GM21423 (cell line): ENCODE measurements at regions not wholly inside any gene's neighbourhood (a gene's known extent, or its start where the extent isn't known, plus 50 kb on each side); places are given as distances from the start of the nearest gene placed in this dataset.

ENCODE experiments used
- ATAC-seq: cut with Tn5 transposase; IDR thresholded peaks from one replicate; pipeline ENCODE4 v1.9.1; 2021; ENCODE audit warnings: mild to moderate bottlenecking, moderate library complexity; ENCODE audit not compliant: unreplicated experiment

DNA sequence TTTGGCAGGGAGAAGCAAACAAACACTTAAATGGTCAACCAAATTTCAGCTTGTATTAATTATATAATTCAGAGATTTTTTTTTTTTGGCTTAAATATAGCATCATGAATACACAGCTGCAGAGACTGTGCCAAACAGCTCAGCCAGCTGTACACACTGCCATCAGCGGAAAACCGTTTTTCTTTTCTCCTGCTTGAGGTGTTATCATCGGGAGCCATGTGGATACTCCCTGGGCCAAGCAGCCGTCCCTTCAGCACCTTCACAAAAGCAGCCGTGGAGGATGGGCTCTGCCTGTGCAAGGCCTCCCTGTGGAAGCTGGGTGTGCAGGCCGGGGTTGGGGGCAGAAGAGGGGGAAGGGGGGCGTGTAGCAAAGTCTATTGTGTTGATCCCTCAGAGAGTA lies 85.0 kb downstream of the NUF2 start:
- no peak for ATAC-seq

DNA sequence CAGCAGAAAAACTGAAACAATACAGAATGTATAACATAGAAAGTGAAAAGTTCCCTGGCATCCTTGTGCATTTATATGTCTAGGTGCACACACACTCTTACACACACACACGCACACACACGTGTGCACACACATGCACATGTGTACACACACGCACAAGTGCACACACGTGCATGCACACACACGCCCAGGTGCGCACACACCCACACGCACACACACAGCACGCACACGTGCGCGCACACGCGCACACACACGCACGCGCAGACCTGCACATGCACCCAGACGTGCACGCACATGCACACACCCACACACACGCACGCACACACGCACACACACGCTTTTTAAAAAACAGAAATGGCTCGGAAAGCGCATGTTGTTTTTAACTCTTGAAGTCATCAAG lies 86.5 kb downstream of the NUF2 start:
- no peak for ATAC-seq

GRCh38 chr1:163410073-163410999 lies 88.6 kb downstream of the NUF2 start:
- no peak for ATAC-seq

- no peak for ATAC-seq
Observed at GRCh38 chr1:163412221-163412620, 90.5 kb downstream of the NUF2 start.

DNA sequence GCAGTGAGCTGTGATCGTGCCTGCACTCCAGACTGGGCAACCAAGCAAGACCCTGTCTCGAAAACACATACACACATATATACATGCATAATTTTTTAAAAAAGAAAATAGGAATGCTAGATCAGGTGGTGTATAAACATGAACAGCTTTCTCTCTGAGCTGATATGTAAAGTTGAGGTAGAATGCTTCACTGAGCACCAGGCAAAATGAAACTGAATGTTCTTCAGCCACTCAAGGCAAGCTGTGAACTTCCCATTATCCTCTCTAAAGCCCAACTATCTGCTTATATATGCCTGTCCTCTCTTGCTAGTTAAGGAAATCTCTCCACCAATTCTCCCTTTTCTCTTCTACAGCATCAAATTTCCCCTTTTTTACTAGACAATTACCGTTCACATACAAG lies 93.0 kb downstream of the NUF2 start:
- peak; percentile 90 for ATAC-seq

GRCh38 chr1:163421701-163422100 lies 99.9 kb downstream of the NUF2 start:
- no peak for ATAC-seq

GRCh38 chr1:163422738-163423404 lies 101.1 kb downstream of the NUF2 start:
- no peak for ATAC-seq

- no peak for ATAC-seq
Observed at GRCh38 chr1:163426505-163427251, 104.9 kb downstream of the NUF2 start.

GRCh38 chr1:163427279-163427678 lies 105.5 kb downstream of the NUF2 start:
- no peak for ATAC-seq

DNA sequence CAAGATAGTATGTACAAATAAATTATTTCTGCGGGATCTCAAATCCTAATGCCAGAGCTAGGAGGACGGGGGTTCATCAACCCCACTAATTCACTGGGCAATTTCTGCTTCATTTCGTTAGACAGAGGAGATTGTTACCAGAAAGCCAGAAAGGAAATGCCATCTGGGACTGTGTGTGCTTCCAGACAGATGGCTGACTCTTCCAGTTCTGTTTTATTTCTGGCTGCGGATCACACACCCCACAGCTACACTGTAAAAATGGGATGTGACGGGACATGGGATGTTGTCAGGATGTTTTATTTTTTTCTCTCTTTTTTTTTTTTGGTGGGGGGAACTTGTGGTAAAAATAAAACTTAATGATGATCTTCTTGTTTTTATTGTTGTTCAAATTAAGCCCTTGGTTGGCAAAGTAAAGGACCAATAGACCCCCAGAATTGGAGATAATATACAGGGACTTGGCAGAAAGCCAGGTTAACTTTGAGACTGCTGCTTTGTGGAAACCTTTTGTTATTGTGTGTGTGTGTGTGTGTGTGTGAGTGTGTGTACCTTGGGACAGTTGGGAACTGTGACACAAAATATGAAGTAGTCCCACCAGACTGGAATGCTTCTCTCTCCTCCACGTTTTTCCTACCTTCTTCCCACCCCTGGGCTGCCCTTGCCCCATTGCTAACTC lies 114.5 kb downstream of the NUF2 start:
- ATAC-seq = no peak

- ATAC-seq = no peak
Observed at GRCh38 chr1:163439471-163439870, 117.7 kb downstream of the NUF2 start.

GRCh38 chr1:163440090-163440489 lies 118.3 kb downstream of the NUF2 start:
- no peak for ATAC-seq

GRCh38 chr1:163442231-163442879 lies 120.6 kb downstream of the NUF2 start:
- no peak for ATAC-seq

DNA sequence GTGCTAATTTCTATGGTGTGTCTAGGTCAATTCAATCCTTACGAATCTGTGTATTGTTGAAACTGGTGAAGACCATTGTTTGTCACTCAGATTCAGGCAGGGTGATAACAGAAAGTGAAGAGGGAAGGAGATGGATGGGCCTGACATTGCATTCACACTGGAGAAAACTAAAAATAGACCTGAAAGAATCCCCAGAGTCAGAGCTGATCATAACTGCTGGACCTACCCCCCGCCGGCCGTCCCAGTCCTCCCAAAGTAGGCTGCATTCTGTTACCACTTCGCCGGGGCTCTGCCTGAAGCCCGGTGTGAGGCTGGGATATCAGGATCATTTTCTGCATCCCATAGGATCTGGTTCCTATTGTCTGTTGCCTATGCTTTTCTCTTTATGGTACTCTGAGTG lies 121.1 kb downstream of the NUF2 start:
- no peak for ATAC-seq

GRCh38 chr1:163443863-163444262 lies 122.1 kb downstream of the NUF2 start:
- no peak for ATAC-seq

- no peak for ATAC-seq
Observed at GRCh38 chr1:163444665-163445064, 122.9 kb downstream of the NUF2 start.

DNA sequence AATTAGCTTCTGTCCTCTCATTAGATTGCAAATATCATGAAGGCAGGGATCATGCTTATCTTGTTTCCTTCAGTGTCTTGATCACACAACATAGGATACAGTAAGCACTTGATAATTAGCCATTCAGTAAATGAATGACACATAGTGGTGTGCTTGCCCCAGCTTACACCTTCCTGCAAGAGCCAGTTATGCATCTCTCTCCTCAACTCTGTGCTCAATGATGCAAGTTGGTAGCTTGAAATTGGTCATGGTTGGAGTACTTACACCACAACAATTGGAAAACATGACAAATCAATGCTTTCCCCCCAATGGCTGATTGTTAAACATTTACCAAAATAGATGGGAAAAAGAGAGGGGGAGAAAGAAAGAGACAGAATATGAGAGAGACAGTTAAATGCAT lies 129.2 kb downstream of the NUF2 start:
- ATAC-seq = no peak

DNA sequence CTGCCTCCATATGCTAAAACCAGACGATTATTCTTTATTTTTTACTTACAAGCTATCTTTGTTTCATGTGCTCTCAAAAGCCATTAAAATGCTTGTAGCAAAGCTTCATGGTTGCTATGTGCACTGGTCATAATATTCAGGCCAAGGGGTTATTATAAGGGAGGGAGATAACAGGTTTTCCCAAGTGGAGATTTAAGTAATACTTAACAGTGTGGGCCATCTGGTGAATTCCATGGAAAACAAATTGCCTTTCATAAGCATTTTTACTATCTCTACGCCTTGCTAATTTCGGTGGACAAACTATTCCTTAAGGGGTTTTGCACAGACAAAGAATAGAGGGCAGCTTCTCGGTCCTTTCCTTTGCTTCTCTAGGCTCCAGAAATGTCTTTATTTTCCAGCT lies 137.8 kb downstream of the NUF2 start:
- ATAC-seq = no peak

DNA sequence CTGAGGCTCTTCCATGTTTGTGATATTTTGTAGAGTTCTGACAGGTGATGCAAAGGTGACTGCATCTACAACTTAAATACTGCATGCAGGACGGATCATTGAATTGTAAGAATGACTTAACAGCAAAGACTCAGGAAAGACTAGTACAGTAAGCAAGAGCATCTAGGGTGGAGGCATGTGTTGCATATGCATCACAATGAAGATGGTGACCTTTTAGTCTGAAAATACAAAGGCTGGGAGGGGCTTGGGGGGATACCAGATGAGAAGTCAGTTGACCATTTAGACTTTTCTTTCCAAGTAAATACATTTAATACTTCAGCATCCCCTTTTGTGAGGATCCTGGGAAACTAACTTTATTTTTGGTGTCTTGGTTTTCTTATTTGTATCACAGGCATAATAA lies 145.5 kb downstream of the NUF2 start:
- no peak for ATAC-seq

GRCh38 chr1:163471779-163472650 lies 150.3 kb downstream of the NUF2 start:
- ATAC-seq = no peak
